GM18505 (cell line): ENCODE measurements at regions not wholly inside any gene's neighbourhood (a gene's known extent, or its start where the extent isn't known, plus 50 kb on each side); places are given as distances from the start of the nearest gene placed in this dataset.

Experiments used
- ATAC-seq: cut with Tn5 transposase; IDR thresholded peaks from one replicate; pipeline ENCODE4 v1.9.1; 2021; ENCODE audit not compliant: unreplicated experiment
- POLR2A ChIP-seq: IDR thresholded peaks from 4 replicates; pipeline ENCODE4 v1.6.1; 2011; ENCODE audit warnings: borderline replicate concordance; ENCODE audit not compliant: insufficient read depth, insufficient read length; ENCODE audit errors: extremely low read depth

DNA sequence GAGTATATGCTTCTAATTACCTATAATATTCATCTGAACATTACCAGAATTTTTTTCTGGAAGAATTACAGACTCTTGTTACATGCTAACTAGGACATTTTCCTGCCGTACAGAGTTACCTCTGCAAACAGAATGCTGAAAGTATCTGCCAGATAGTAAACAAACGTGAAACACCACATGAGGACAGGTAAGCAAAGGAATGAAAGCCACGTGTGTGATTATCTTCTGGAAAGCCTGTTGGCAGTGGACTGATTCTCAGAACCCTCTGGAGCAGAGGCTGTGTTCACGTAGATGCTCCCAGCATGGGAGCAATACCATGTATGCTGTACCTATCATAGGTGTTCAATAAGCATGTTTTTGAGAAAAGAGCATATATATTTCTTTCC is 472.6 kb downstream of the ENC1 start:
- ATAC-seq, result no peak
- TF ChIP-seq POLR2A, result no peak

DNA sequence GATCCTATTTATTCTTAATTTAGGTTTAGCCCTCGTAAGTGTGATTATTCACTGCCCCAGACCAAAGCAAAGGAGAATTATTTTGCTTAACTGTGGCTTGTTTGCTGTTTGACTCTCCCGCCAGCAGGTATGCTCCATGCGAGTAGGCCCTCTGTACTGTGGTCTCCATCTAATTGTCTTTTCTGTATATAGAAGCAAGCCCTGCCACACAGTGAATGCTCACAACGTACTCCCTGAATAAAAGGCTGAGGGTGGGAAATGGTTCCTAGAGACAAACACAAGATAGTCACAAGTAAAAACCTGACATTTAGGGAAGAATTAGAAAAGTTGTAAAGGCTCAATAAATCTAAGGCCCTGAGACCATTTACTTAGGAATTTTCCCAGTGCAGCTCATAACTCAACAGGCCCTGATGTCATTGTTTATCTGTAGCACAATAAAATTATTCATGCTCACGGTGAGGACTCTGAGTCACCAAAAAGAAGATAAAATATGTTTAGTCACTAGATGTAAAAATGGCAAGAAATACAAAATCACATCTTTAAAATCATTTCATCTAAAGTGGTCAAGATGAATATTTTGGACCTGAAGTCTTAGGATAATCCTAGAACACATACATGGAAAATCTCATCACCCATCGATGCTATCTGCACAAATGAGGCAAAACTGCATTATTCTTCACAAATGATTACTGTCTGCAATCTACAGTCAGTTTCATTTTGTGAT is 473.2 kb downstream of the ENC1 start:
- ATAC-seq, result no peak
- no peak for TF ChIP-seq POLR2A

DNA sequence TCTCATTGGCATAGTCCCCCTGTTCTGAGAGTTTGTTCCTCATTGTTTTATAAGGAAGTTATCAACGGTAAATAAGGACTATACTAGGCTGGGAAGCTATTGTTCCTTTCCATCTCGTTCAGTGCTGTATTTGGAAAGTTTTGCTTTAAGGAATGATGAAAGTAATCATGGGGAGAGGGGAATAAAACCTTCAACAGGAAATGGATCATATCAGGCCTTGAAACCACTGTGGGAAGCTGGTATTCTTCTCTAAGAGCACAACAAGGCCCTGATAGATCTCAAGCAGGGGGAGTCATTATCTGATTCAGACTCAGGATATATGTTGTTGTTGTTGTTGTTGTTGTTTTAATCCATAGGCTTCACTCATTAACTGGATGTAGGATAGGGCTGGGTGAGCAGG is 474.5 kb downstream of the ENC1 start:
- TF ChIP-seq POLR2A, result no peak
- ATAC-seq, result no peak

DNA sequence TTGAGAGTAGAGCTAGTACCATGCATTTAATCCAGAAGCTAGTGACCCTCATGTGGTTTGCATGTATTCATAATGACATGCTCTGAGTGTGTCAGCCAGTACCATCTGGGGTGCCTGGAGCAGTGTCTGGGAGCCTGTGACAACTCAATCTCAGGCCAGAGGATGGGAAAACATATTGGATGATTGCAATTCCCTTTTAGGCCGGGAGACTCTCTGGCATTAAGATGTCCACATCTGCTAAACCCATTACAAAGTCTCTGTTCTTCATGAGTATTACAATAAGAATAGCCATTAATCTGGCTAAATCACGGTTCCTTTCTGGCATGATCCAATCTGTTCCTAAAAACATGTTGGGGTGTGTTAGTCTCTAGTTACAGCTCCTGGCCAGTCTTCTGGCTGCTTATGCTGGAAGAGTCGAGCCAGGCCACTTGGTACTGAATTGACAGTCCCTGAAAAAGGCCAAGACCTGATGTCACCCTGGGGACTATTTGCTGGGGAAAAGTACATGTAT is 475.7 kb downstream of the ENC1 start:
- no peak for ATAC-seq
- no peak for TF ChIP-seq POLR2A

GRCh38 chr5:74162524-74162923 is 478.0 kb downstream of the ENC1 start:
- no peak for ATAC-seq
- TF ChIP-seq POLR2A, result no peak

- no peak for TF ChIP-seq POLR2A
- no peak for ATAC-seq
Measured at GRCh38 chr5:74161170-74161569, 479.4 kb downstream of the ENC1 start.

DNA sequence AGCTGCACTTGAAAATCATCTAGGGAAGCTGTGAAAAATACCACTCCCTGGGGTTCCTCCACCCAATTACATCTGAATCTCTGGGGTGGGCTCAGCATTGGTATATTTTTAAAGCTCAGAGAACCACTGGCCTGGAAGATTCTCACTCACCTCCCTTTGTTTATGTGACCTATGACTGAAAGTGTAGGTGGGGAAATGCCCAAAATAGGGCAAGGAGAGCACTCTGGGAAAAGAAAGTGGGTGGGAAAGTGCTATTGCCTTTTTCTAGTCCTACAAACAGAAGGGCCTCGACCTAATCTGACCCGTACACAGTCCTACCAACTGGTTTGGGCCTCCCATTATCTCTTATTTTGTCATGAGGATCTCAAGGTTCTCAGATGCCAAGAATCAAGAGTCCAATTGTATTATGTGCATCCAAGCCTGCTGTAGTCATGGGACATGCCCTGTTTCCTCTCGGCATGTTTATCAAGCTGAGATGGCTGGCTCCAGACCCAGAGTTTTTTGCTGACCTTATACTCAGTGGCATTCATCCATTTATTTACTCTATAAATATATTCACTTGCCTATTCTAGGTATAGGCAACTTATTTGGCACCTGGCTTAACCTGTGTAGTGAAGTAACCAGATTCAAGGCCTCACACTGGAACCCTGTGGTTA is 483.7 kb downstream of the ENC1 start:
- TF ChIP-seq POLR2A, result no peak

DNA sequence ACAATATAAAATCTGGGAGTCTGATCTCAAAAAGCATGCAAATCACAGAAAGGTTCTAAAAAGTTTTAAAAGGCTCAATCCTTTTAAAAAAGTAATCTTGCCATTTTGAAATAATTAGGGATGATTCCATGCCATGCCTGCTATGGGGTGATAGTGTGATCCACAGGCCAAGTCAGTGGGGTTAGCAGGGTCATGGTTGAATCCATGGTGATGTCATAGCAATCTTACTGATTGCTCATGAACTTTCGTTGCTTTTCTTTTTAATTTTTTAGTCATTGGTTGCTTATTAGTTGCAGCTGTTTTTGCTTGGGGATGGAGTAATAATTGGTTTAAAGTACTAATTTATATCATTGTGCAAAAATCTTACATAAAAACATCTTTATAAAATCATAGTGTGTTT is 485.0 kb downstream of the ENC1 start:
- no peak for TF ChIP-seq POLR2A
- ATAC-seq, result no peak

More for the DNA sequence above, 483.7 kb downstream of the ENC1 start:
- no peak for ATAC-seq

GRCh38 chr5:74154526-74154925 is 486.0 kb downstream of the ENC1 start:
- no peak for ATAC-seq
- TF ChIP-seq POLR2A, result no peak

DNA sequence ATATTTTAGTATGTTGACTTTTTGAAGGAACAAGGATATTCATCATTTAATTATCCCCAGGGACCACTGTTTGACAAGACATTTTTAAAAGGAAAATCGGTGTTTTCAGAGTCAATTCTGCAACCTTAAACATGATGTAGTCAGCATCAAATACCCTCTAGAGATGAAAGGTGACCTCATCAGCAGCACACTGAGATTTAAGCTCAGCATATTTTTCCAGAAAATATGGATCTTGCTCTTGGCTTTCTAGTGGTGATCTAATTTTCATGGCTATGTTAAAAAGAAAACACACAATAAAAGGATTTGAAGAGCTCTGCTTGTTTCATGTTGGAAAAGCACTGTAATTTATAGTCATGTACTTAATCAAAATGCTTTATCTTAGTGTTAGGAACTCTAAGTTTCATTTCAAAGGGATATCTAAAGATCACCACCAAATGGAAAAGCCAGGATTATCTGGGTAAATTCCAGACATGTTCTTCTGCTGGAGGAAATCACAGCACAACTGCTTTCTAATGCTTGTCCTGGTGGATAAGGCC is 487.2 kb downstream of the ENC1 start:
- no peak for TF ChIP-seq POLR2A

GRCh38 chr5:74152625-74153254 is 487.8 kb downstream of the ENC1 start:
- no peak for TF ChIP-seq POLR2A
- no peak for ATAC-seq

More for the DNA sequence above, 487.2 kb downstream of the ENC1 start:
- no peak for ATAC-seq

DNA sequence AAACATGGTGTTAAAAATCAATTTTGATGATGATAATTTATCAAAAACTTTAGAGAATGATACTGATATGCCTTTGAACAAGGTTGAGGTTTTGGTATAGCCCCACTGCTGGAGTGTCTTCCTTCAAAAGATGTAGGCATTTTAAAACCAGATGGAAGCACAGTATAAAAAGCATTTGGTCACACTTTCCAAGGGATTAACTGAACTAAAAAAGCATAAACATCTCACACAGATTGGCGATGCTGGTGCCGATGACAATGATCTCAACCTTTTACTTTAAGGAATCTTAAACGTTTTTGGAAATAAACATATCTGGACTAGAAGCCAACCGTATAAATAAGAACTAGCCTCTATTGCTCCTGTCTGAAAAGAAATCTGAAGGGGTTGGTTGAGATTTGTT is 488.4 kb downstream of the ENC1 start:
- no peak for ATAC-seq
- TF ChIP-seq POLR2A, result no peak

DNA sequence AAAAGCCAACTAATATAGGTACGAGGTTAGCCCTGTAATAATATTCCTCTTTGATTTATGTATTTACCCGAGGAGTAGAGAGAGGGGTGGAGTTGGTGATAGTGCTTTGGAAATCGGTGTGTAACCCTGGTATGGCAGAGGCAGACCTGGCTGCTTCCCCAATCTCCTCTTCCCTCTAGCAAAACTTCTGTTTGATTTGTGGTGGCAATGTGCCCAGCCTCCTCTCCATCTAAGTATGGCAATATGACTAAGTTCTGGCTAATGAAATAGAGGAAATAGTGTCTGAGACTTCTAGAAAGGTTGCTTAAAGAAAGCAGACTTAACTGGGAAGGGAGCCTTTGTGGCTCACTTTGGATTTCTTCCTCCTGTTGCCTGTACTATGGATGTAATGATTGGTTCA is 491.1 kb downstream of the ENC1 start:
- TF ChIP-seq POLR2A, result no peak
- no peak for ATAC-seq
